Suprapubic skin (tissue), 4 donors: ENCODE measurements at regions not wholly inside any gene's neighbourhood (a gene's known extent, or its start where the extent isn't known, plus 50 kb on each side); places are given as distances from the start of the nearest gene placed in this dataset.

ENCODE experiments used
- DNase-seq, 2 donors: peaks; one replicate each; pipeline ENCODE4 v3.0.0-alpha.2; 2019; ENCODE audit warnings: low spot score in 2 of 2
- H3K27ac ChIP-seq: fragments of 200-600 bp; sonication (generic); one replicate; pipeline ENCODE4 v1.5.1; 2019
- H3K27me3 ChIP-seq: fragments of 200-600 bp; sonication (generic); one replicate; pipeline ENCODE4 v1.5.1; 2019
- H3K36me3 ChIP-seq: fragments of 200-600 bp; sonication (generic); one replicate; pipeline ENCODE4 v1.5.1; 2019
- H3K4me1 ChIP-seq: fragments of 200-600 bp; sonication (generic); one replicate; pipeline ENCODE4 v1.5.1; 2019
- H3K4me3 ChIP-seq: fragments of 200-600 bp; sonication (generic); one replicate; pipeline ENCODE4 v1.5.1; 2019; ENCODE audit warnings: mild to moderate bottlenecking
- H3K9me3 ChIP-seq: fragments of 200-600 bp; sonication (generic); one replicate; pipeline ENCODE4 v1.5.1; 2019
- CTCF ChIP-seq, 2 donors: fragments of 200-600 bp in 1 of 2; fragments of 450-650 bp in 1 of 2; sonication (generic) in 1 of 2; IDR thresholded peaks; one replicate each; pipeline ENCODE4 v1.5.1; 2016 to 2019; ENCODE audit warnings: antibody characterized with exemption in 2 of 2, mild to moderate bottlenecking in 1 of 2, moderate library complexity in 1 of 2
- EP300 ChIP-seq: sonication (generic); formaldehyde crosslinking; IDR thresholded peaks from one replicate; pipeline ENCODE4 v1.6.1; 2017; ENCODE audit warnings: antibody characterized with exemption
- POLR2A ChIP-seq, 2 donors: fragments of 450-650 bp; IDR thresholded peaks; one replicate each; pipeline ENCODE4 v1.6.1; 2017; ENCODE audit warnings: antibody characterized with exemption in 2 of 2, mild to moderate bottlenecking in 2 of 2, moderate library complexity in 2 of 2
- POLR2AphosphoS5 ChIP-seq, 3 donors: sonication (generic); formaldehyde crosslinking; IDR thresholded peaks; one replicate each; pipeline ENCODE4 v1.6.1; 2017; ENCODE audit warnings: antibody characterized with exemption in 3 of 3
- WGBS: methylation state at CpG from one replicate; pipeline ENCODE4 v1.1.5; 2018; 5-methylcytosine and 5-hydroxymethylcytosine counted together

GRCh38 chr19:28495046-28495445, 717.9 kb downstream of the UQCRFS1 start:
- Histone ChIP-seq H3K4me1 (no peaks in the 10 kb centered on the region), H3K9me3 (no peaks in the 10 kb centered on the region), H3K27ac (no peak overlapping the region), H3K27me3 (no peaks in the 10 kb centered on the region), H3K36me3 (no peaks in the 10 kb centered on the region), H3K4me3 (no peak overlapping the region)
- TF ChIP-seq CTCF (IDR thresholded peaks at IDR 0.05): no peak
- no peak for TF ChIP-seq POLR2A (IDR thresholded peaks at IDR 0.05)
- no peak for TF ChIP-seq POLR2AphosphoS5 (IDR thresholded peaks at IDR 0.05)
- no peak for TF ChIP-seq EP300
- DNase-seq: no peak
- WGBS: 67% methylated on average over 4 of the region's 4 CpGs

GRCh38 chr19:28494461-28494860, 718.5 kb downstream of the UQCRFS1 start:
- H3K27ac ChIP-seq: no peak overlapping the region
- no peak for TF ChIP-seq POLR2A (IDR thresholded peaks at IDR 0.05)
- TF ChIP-seq CTCF (IDR thresholded peaks at IDR 0.05): no peak
- TF ChIP-seq EP300: no peak
- no peak for TF ChIP-seq POLR2AphosphoS5 (IDR thresholded peaks at IDR 0.05)
- no peak for DNase-seq
- H3K9me3 ChIP-seq: no peaks in the 10 kb centered on the region
- H3K27me3 ChIP-seq: no peaks in the 10 kb centered on the region
- no peaks in the 10 kb centered on the region for H3K36me3 ChIP-seq
- H3K4me1 ChIP-seq: no peaks in the 10 kb centered on the region
- 55% methylated on average over 7 of the region's 7 CpGs for WGBS
- H3K4me3 ChIP-seq: no peak overlapping the region

- Histone ChIP-seq H3K4me3 (no peak overlapping the region), H3K27me3 (no peaks in the 10 kb centered on the region), H3K36me3 (no peaks in the 10 kb centered on the region), H3K4me1 (no peaks in the 10 kb centered on the region), H3K9me3 (no peaks in the 10 kb centered on the region), H3K27ac (no peak overlapping the region)
- no peak for DNase-seq
- TF ChIP-seq POLR2AphosphoS5 (IDR thresholded peaks at IDR 0.05): no peak
- TF ChIP-seq POLR2A (IDR thresholded peaks at IDR 0.05): no peak
- TF ChIP-seq EP300: no peak
- TF ChIP-seq CTCF (IDR thresholded peaks at IDR 0.05): no peak
- 56% methylated on average over 5 of the region's 5 CpGs for WGBS
Measured at GRCh38 chr19:28493884-28494283, 719.1 kb downstream of the UQCRFS1 start.

- no peaks in the 10 kb centered on the region for H3K27me3 ChIP-seq
- WGBS: 56% methylated on average over 8 of the region's 8 CpGs
- no peaks in the 10 kb centered on the region for H3K36me3 ChIP-seq
- H3K9me3 ChIP-seq: no peaks in the 10 kb centered on the region
- DNase-seq: no peak
- H3K4me3 ChIP-seq: no peak overlapping the region
- no peak overlapping the region for H3K27ac ChIP-seq
- H3K4me1 ChIP-seq: no peaks in the 10 kb centered on the region
- TF ChIP-seq POLR2A (IDR thresholded peaks at IDR 0.05): no peak
- TF ChIP-seq EP300: no peak
- TF ChIP-seq POLR2AphosphoS5 (IDR thresholded peaks at IDR 0.05): no peak
- TF ChIP-seq CTCF (IDR thresholded peaks at IDR 0.05): no peak
Measured at GRCh38 chr19:28492621-28493020, 720.3 kb downstream of the UQCRFS1 start.

- Histone ChIP-seq H3K27me3 (no peaks in the 10 kb centered on the region), H3K4me1 (no peaks in the 10 kb centered on the region), H3K9me3 (no peaks in the 10 kb centered on the region), H3K27ac (no peak overlapping the region), H3K4me3 (no peak overlapping the region), H3K36me3 (no peaks in the 10 kb centered on the region)
- no peak for DNase-seq
- TF ChIP-seq CTCF (IDR thresholded peaks at IDR 0.05): no peak
- TF ChIP-seq POLR2A (IDR thresholded peaks at IDR 0.05): no peak
- TF ChIP-seq POLR2AphosphoS5 (IDR thresholded peaks at IDR 0.05): no peak
- no peak for TF ChIP-seq EP300
Measured at GRCh38 chr19:28492201-28492600, 720.8 kb downstream of the UQCRFS1 start.
